WERI-Rb-1 (cell line): ENCODE measurements at regions not wholly inside any gene's neighbourhood (a gene's known extent, or its start where the extent isn't known, plus 50 kb on each side); places are given as distances from the start of the nearest gene placed in this dataset.

Source experiments
- DNase-seq: peaks from one replicate; pipeline ENCODE4 v3.0.0-alpha.2; 2020
- H3K27ac ChIP-seq: fragments of 250-450 bp; sonication (Bioruptor Pico); 2 replicates; pipeline ENCODE4 v1.5.1; 2020; ENCODE audit warnings: mild to moderate bottlenecking, moderate library complexity
- H3K27me3 ChIP-seq: fragments of 250-450 bp; sonication (Bioruptor Pico); 2 replicates; pipeline ENCODE4 v1.5.1; 2021; ENCODE audit warnings: mild to moderate bottlenecking, low read depth, moderate library complexity; ENCODE audit not compliant: insufficient read depth, severe bottlenecking
- H3K36me3 ChIP-seq: fragments of 250-450 bp; sonication (Bioruptor Pico); 2 replicates; pipeline ENCODE4 v1.5.1; 2020; ENCODE audit warnings: mild to moderate bottlenecking, moderate library complexity
- H3K4me3 ChIP-seq: 2 replicates; pipeline ENCODE4 v1.5.1; 2011; ENCODE audit warnings: low read depth, mild to moderate bottlenecking, control low read depth, low read length
- H3K9me3 ChIP-seq: fragments of 250-450 bp; sonication (Bioruptor Pico); 2 replicates; pipeline ENCODE4 v1.5.1; 2021; ENCODE audit warnings: mild to moderate bottlenecking, moderate library complexity; ENCODE audit not compliant: severe bottlenecking
- TF ChIP-seq, protein P1 (sequence below): IDR thresholded peaks from 2 replicates; pipeline ENCODE4 v1.5.1; 2011; ENCODE audit warnings: low read depth, mild to moderate bottlenecking, control low read depth, inconsistent platforms, low read length

DNA sequence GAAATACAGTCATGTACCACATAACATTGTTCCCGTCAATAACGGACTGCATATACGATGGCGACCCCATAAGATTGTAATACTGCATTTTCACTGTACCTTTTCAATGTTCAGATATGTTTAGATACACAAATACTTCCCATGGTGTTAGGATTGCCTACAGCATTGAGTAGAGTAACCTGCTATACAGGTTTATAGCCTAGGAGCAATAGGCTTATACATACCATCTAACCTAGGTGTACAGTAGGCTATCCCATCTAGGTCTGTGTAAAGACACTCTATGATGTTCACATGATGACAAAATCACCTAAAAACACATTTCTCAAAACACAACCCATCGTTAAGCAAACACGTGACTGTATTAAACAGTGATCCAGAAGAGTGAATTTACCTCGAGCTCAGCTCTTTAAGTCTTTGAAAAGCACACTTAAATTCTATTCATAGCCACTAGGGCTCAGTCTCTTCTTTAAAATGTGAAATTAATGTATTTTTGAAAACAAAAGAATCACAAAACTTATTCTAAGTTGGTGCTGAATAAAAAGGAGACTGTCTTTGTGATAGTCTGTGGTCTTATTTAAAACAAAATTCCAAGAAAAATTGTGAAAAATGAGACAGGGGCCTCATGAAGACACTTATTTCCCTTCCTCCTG is 239.1 kb upstream of the ARID2 start:
- Histone ChIP-seq H3K9me3 (no peaks in the 10 kb centered on the region), H3K27ac (no peak overlapping the region), H3K36me3 (no peaks in the 10 kb centered on the region), H3K27me3 (no peaks in the 10 kb centered on the region), H3K4me3 (no peak overlapping the region)
- DNase-seq, result no peak
- TF ChIP-seq, protein P1, sequence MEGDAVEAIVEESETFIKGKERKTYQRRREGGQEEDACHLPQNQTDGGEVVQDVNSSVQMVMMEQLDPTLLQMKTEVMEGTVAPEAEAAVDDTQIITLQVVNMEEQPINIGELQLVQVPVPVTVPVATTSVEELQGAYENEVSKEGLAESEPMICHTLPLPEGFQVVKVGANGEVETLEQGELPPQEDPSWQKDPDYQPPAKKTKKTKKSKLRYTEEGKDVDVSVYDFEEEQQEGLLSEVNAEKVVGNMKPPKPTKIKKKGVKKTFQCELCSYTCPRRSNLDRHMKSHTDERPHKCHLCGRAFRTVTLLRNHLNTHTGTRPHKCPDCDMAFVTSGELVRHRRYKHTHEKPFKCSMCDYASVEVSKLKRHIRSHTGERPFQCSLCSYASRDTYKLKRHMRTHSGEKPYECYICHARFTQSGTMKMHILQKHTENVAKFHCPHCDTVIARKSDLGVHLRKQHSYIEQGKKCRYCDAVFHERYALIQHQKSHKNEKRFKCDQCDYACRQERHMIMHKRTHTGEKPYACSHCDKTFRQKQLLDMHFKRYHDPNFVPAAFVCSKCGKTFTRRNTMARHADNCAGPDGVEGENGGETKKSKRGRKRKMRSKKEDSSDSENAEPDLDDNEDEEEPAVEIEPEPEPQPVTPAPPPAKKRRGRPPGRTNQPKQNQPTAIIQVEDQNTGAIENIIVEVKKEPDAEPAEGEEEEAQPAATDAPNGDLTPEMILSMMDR, result no peak

DNA sequence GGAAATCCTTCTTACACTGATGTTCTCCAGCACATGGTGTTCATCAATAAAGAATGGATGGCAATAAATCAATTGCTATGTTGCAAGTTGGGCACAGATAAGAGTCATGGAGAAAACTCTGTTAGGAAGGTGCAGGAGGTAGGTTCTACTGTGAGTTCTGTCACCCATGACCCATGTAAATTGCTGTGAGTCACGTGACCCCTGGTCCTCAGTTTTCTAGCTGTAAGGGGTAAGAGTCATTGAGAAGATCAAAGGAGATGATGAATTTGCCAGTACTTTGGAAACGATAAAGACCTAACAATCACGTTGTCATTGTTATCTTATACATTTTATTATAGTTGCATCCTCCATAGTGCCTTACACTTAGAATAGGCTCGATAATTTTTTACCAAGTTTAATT is 235.2 kb upstream of the ARID2 start:
- Histone ChIP-seq H3K36me3 (no peaks in the 10 kb centered on the region), H3K4me3 (no peak overlapping the region), H3K27ac (no peak overlapping the region), H3K27me3 (no peaks in the 10 kb centered on the region), H3K9me3 (no peaks in the 10 kb centered on the region)
- TF ChIP-seq, protein P1, result no peak
- no peak for DNase-seq

DNA sequence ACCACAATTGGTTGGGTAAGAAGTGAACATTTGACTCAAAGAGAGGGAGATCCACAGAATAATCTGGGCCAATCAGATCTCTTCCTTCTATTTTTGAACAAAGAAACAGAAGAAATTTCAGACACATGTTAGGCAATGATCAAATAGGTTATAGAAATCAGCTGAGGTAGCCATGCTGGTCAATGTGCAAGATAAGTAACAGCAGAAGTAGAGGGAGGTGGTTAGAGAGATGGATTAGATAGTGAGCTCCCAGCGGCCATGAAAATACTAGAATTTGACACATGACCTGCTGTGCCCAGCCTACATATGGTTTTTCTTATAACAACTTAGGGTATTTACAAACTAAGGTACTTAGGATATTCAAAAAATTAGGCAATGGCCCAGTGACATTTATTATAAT is 230.9 kb upstream of the ARID2 start:
- no peaks in the 10 kb centered on the region for H3K36me3 ChIP-seq

DNA sequence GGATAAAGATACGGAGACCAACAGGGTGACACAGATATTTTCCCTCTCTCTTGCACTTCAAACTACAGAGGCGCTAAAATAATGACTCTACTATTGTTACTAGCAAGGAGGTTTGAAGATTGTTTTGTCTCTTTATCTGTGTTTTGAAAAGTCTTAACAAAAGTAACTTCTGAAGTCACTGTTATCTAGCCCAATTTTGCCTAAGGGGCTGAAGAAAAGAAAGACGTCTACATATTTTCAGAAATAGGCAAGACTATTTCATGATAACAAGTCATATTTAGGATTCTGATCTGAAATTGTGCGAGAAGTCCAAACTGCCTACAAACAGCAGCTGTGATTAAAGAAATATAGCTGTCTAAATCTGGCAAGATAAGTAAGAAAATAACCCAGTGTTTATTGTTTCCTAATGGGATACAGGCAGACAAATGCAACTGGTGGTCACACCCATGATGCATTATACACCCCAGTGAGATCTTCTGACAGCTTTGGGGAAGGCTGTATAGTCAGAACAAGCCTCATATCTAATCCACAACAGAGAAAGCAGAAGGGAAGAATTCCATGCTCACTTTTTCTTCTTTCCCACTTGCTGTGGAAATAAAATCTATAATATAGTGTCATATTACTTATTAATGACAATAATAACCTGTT is 226.9 kb upstream of the ARID2 start:
- Histone ChIP-seq H3K36me3 (no peaks in the 10 kb centered on the region), H3K4me3 (no peak overlapping the region), H3K27ac (no peak overlapping the region), H3K9me3 (no peaks in the 10 kb centered on the region), H3K27me3 (no peaks in the 10 kb centered on the region)
- TF ChIP-seq, protein P1, result no peak
- DNase-seq, result no peak

More for the DNA sequence above, 230.9 kb upstream of the ARID2 start:
- H3K27me3 ChIP-seq, result no peaks in the 10 kb centered on the region
- no peak overlapping the region for H3K27ac ChIP-seq
- no peak for DNase-seq
- TF ChIP-seq, protein P1, result no peak
- H3K4me3 ChIP-seq, result no peak overlapping the region
- no peaks in the 10 kb centered on the region for H3K9me3 ChIP-seq

DNA sequence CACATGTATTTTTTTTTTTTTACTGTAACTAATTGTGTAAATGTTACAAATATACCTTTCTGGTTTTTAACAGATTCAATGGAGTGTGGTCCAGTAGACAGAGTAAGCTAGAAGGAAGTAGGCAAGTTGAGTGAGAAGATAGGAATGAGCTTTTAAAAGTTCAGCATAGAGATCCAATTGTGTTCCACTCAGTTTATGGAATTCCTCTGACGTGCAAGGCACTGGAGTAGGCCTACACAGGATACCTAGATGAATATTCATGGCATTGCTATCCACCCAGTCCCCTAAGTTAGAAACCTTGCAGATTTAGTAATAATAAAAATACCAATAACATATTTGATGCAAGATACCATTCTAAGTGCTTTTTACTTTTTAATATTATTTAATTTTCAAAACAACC is 225.6 kb upstream of the ARID2 start:
- Histone ChIP-seq H3K9me3 (no peaks in the 10 kb centered on the region), H3K27ac (no peak overlapping the region), H3K4me3 (no peak overlapping the region), H3K36me3 (no peaks in the 10 kb centered on the region), H3K27me3 (no peaks in the 10 kb centered on the region)
- TF ChIP-seq, protein P1, result no peak
- no peak for DNase-seq
